ENCODE measurements at regions not wholly inside any gene's neighbourhood (a gene's known extent, or its start where the extent isn't known, plus 50 kb on each side); places are given as distances from the start of the nearest gene placed in this dataset.

GRCh38 chr21:21622460-21623234 is 624.4 kb downstream of the NCAM2 start:
- no peak overlapping the region for H4K91ac ChIP-seq (replicated peaks; ENCODE audit: insufficient read length, low read length)
- H2AK5ac ChIP-seq (ENCODE audit: low read depth, low read length), result no peak overlapping the region
- no peak overlapping the region for H4K8ac ChIP-seq (ENCODE audit: extremely low read depth, insufficient read depth, low read length)
- no peak overlapping the region for H2BK15ac ChIP-seq (ENCODE audit: low read length)
- TF ChIP-seq ATF3 (IDR thresholded peaks at IDR 0.05; ENCODE audit: insufficient read depth, low read depth, low read length), result no peak
- no peak for TF ChIP-seq SRF (IDR thresholded peaks at IDR 0.05; ENCODE audit: low read depth, low read length)
- TF ChIP-seq TBP (IDR thresholded peaks at IDR 0.05; ENCODE audit: low read depth, low read length), result no peak
- no peak for DNase-seq (ENCODE audit: low read depth in 1 of 2, low spot score in 2 of 2)
- no peaks in the 10 kb centered on the region for H3K79me2 ChIP-seq (ENCODE audit: control insufficient read depth in 1 of 2, insufficient read depth in 2 of 2, low read length in 2 of 2)
- no peak overlapping the region for H3K4me2 ChIP-seq (ENCODE audit: insufficient read depth in 1 of 2, low read depth in 2 of 2, low read length in 2 of 2)
- no peaks in the 10 kb centered on the region for H3K27me3 ChIP-seq (replicated peaks in 1 of 4; ENCODE audit: control insufficient read depth in 3 of 4, extremely low read depth in 1 of 4, insufficient read depth in 3 of 4, low read length in 3 of 4)
- no peak overlapping the region for H3K23ac ChIP-seq (ENCODE audit: insufficient read length)
- H3K27ac ChIP-seq (ENCODE audit: low read depth, low read length), result no peak overlapping the region
- CTCF ChIA-PET (ENCODE audit: partially characterized antibody), result interaction anchor here (0.6 kb wide), 1 partner anchor 10 kb away, joined by 3 read pairs; no protein-coding TSS in a partner anchor
- no peak overlapping the region for H3K4ac ChIP-seq (replicated peaks; ENCODE audit: insufficient read length, low read depth, low read length)
- H2BK12ac ChIP-seq (ENCODE audit: low read depth, low read length), result no peak overlapping the region
- H3K4me3 ChIP-seq (ENCODE audit: extremely low read depth in 1 of 4, insufficient read depth in 2 of 4, low read depth in 3 of 4, low read length in 4 of 4), result no peak overlapping the region
- no peak overlapping the region for H3K56ac ChIP-seq (replicated peaks; ENCODE audit: insufficient read length, low read depth, low read length)
- H3K4me1 ChIP-seq (replicated peaks in 1 of 4; ENCODE audit: control insufficient read depth in 3 of 4, insufficient read depth in 4 of 4, low read length in 3 of 4), result no peaks in the 10 kb centered on the region
- H2BK5ac ChIP-seq (ENCODE audit: low read depth, low read length), result no peak overlapping the region
- no peaks in the 10 kb centered on the region for H4K20me1 ChIP-seq (replicated peaks in 1 of 2; ENCODE audit: control insufficient read depth in 1 of 2, insufficient read depth in 2 of 2, low read length in 2 of 2)
- H3K23me2 ChIP-seq (ENCODE audit: low read depth, low read length), result no peaks in the 10 kb centered on the region
- H3K36me3 ChIP-seq (ENCODE audit: control insufficient read depth in 2 of 4, insufficient read depth in 4 of 4, low read length in 3 of 4), result no peaks in the 10 kb centered on the region
- no peak overlapping the region for H3K18ac ChIP-seq (ENCODE audit: extremely low read depth, low read length)
- H3K79me1 ChIP-seq (ENCODE audit: low read depth, low read length), result no peaks in the 10 kb centered on the region
- H2BK20ac ChIP-seq (ENCODE audit: low read length), result no peak overlapping the region
- no peak for FAIRE-seq
- no peak overlapping the region for H3K14ac ChIP-seq (ENCODE audit: insufficient read length)
- no peak overlapping the region for H2AFZ ChIP-seq (ENCODE audit: low read length)
- no peaks in the 10 kb centered on the region for H3K9me3 ChIP-seq (ENCODE audit: insufficient read depth in 2 of 2, low read depth in 1 of 2, low read length in 1 of 2)
- no peak overlapping the region for H2BK120ac ChIP-seq (replicated peaks; ENCODE audit: low read depth, low read length)
- POLR2A ChIA-PET (ENCODE audit: partially characterized antibody), result no interaction called here
- 86% methylated on average over 3 of the region's 3 CpGs; no CpG with 5 or more reads in 1 of the 2 experiments for WGBS, 2 experiments (ENCODE audit: extremely low coverage in 1 of 2, insufficient coverage in 1 of 2, insufficient read length in 1 of 2, insufficient replicate concordance in 2 of 2, low coverage in 1 of 2, low lambda C conversion rate in 2 of 2, missing lambda C conversion rate in 1 of 2)
- H3K9ac ChIP-seq (replicated peaks in 1 of 4; ENCODE audit: extremely low read depth in 1 of 4, low read depth in 3 of 4, low read length in 3 of 4), result no peak overlapping the region
- H4K5ac ChIP-seq (ENCODE audit: insufficient read length, low read depth, low read length), result no peak overlapping the region

All from H1 (cell line).